GM12878 (cell line): ENCODE measurements at regions not wholly inside any gene's neighbourhood (a gene's known extent, or its start where the extent isn't known, plus 50 kb on each side); places are given as distances from the start of the nearest gene placed in this dataset.

Experiments
- CBX3 ChIP-seq: fragments of 200-600 bp; sonication (generic); IDR thresholded peaks from 2 replicates; pipeline ENCODE4 v1.6.1; 2016; ENCODE audit warnings: low read depth, borderline replicate concordance
- YY1 ChIP-seq: IDR thresholded peaks from 2 replicates; pipeline ENCODE4 v1.6.1; 2011; ENCODE audit warnings: low read depth, mild to moderate bottlenecking, low read length
- TF ChIP-seq, protein P1 (sequence below), 3 experiments: IDR thresholded peaks in 2 of 3; conservative IDR thresholded peaks in 1 of 3; 2 replicates each; pipeline ENCODE4 v1.5.1; 2011; ENCODE audit warnings: low read depth in 3 of 3, low read length in 3 of 3, mild to moderate bottlenecking in 3 of 3, control low read depth in 2 of 3, moderate library complexity in 2 of 3, inconsistent platforms in 1 of 3, mixed read lengths in 1 of 3; ENCODE audit not compliant: control insufficient read depth in 2 of 3, insufficient read depth in 1 of 3; ENCODE audit errors: extremely low read depth in 1 of 3

DNA sequence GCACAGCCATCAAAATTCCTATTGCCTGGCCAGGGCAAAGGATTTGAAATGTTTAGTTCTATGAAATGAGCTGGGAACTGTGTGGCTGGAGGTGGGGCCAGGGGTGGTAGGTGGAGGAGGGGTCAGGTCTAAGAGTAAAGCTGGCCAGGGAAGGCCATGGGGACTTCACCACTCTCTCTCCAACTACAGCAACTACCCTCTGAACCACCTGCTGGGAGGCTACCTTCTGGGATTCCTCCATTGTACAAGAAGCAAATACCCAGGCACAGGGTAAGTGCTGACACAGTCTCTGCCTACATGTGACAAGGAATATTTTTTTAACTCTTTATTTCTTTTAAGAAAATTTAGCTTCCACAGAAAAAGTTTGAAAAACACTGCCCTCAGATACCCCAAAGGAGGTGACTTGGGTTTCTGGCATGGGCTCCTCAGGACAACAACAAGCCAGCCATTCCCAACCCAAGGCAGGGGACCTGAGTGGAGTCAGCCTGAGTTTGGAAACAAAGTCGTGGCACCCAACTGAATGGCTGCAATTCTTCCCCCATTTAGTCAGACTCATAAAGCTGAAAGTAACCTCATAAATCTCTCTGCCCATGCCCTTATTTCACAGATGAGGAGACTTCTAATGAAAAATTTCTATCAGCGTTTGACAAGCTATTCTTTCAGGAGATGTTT, 593.8 kb upstream of the DIPK2B start:
- TF ChIP-seq YY1 (no peak), CBX3 (no peak)
- TF ChIP-seq, protein P1, sequence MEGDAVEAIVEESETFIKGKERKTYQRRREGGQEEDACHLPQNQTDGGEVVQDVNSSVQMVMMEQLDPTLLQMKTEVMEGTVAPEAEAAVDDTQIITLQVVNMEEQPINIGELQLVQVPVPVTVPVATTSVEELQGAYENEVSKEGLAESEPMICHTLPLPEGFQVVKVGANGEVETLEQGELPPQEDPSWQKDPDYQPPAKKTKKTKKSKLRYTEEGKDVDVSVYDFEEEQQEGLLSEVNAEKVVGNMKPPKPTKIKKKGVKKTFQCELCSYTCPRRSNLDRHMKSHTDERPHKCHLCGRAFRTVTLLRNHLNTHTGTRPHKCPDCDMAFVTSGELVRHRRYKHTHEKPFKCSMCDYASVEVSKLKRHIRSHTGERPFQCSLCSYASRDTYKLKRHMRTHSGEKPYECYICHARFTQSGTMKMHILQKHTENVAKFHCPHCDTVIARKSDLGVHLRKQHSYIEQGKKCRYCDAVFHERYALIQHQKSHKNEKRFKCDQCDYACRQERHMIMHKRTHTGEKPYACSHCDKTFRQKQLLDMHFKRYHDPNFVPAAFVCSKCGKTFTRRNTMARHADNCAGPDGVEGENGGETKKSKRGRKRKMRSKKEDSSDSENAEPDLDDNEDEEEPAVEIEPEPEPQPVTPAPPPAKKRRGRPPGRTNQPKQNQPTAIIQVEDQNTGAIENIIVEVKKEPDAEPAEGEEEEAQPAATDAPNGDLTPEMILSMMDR (IDR thresholded peaks at IDR 0.05 in 2 of 3, conservative IDR thresholded peaks at IDR 0.05 in 1 of 3; ENCODE audit: control insufficient read depth in 2 of 3, extremely low read depth in 1 of 3, insufficient read depth in 1 of 3, low read depth in 3 of 3, low read length in 3 of 3) = no peak
